ENCODE measurements at regions not wholly inside any gene's neighbourhood (a gene's known extent, or its start where the extent isn't known, plus 50 kb on each side); places are given as distances from the start of the nearest gene placed in this dataset.
A peak's percentile ranks its signal among the peaks of the same experiment; 100 is the strongest.

DNA sequence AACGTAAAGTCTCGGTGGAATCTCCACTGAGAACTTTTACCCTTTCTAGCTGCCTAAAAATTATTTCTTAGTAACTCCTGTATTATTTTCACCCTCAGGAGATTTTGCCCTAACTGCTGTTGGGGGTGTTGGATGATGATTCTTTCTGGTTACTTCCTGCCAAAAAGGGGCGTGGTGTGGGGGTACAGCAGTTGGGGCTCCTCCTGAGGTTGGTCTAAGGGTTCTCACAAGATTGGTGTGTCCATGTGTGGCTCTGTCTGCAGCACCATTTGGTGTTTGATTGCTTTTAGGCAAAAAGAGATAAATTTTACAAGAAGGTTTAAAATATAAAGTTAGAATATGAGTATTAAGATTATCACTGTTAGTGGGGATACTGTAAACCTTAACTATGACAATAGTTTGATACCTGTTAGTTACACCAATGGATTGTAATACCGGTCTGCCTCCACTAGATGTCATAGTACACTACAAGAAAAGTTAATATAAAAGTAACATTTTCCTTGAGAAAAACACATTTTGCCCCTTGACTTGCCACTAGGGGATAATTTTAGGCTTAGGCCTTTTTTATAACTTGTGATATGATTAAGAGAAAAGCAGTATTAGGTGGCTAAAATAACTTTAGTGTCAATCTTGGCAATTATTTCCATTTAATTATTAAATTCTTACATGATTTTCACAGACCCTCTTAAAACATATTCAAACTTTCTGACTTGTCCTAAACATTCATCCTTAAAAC, 928.7 kb downstream of the IPMK start:
- TF ChIP-seq CTCF (IDR thresholded peaks at IDR 0.05) = peak in 5 of 6 experiments; percentile 33 to 57 (median 48)
- TF ChIP-seq POLR2A (IDR thresholded peaks at IDR 0.05) = no peak

All from esophagus squamous epithelium (tissue), 4 donors.